MG63 (cell line): ENCODE measurements at regions not wholly inside any gene's neighbourhood (a gene's known extent, or its start where the extent isn't known, plus 50 kb on each side); places are given as distances from the start of the nearest gene placed in this dataset.

Source experiments
- DNase-seq: peaks from one replicate; pipeline ENCODE4 v3.0.0-alpha.2; 2020
- H3K27me3 ChIP-seq: fragments of 250-450 bp; sonication (Bioruptor Pico); 2 replicates; pipeline ENCODE4 v1.5.1; 2020; ENCODE audit warnings: mild to moderate bottlenecking, moderate library complexity
- H3K36me3 ChIP-seq: fragments of 250-450 bp; sonication (Bioruptor Pico); 2 replicates; pipeline ENCODE4 v1.5.1; 2020; ENCODE audit warnings: mild to moderate bottlenecking, moderate library complexity
- H3K4me3 ChIP-seq: fragments of 250-450 bp; sonication (Bioruptor Pico); 2 replicates; pipeline ENCODE4 v1.5.1; 2020; ENCODE audit warnings: mild to moderate bottlenecking, moderate library complexity
- H3K9me3 ChIP-seq: fragments of 250-450 bp; sonication (Bioruptor Pico); 2 replicates; pipeline ENCODE4 v1.5.1; 2020; ENCODE audit warnings: mild to moderate bottlenecking, moderate library complexity

GRCh38 chr11:79727221-79727620 lies 286.4 kb upstream of the TENM4 start:
- no peak for DNase-seq
- Histone ChIP-seq H3K36me3 (no peaks in the 10 kb centered on the region), H3K9me3 (no peaks in the 10 kb centered on the region), H3K27me3 (no peaks in the 10 kb centered on the region), H3K4me3 (no peak overlapping the region)

- DNase-seq = no peak
- Histone ChIP-seq H3K4me3 (no peak overlapping the region), H3K27me3 (no peaks in the 10 kb centered on the region), H3K9me3 (no peaks in the 10 kb centered on the region), H3K36me3 (no peaks in the 10 kb centered on the region)
Measured at GRCh38 chr11:79720115-79720514, 279.3 kb upstream of the TENM4 start.

- Histone ChIP-seq H3K36me3 (no peaks in the 10 kb centered on the region), H3K9me3 (no peaks in the 10 kb centered on the region), H3K4me3 (no peak overlapping the region), H3K27me3 (no peaks in the 10 kb centered on the region)
- DNase-seq = no peak
Measured at GRCh38 chr11:79708319-79708932, 267.6 kb upstream of the TENM4 start.

GRCh38 chr11:79705648-79706047 lies 264.8 kb upstream of the TENM4 start:
- H3K9me3 ChIP-seq = no peaks in the 10 kb centered on the region; the same call in 1 of the 2 replicates
- H3K4me3 ChIP-seq = no peak overlapping the region
- no peaks in the 10 kb centered on the region for H3K36me3 ChIP-seq
- DNase-seq = no peak
- no peaks in the 10 kb centered on the region for H3K27me3 ChIP-seq

GRCh38 chr11:79702303-79702702 lies 261.5 kb upstream of the TENM4 start:
- DNase-seq = no peak
- Histone ChIP-seq H3K36me3 (no peaks in the 10 kb centered on the region), H3K27me3 (no peaks in the 10 kb centered on the region), H3K4me3 (no peak overlapping the region), H3K9me3 (no peaks in the 10 kb centered on the region; the same call in 1 of the 2 replicates)

GRCh38 chr11:79699246-79699645 lies 258.4 kb upstream of the TENM4 start:
- Histone ChIP-seq H3K9me3 (no peaks in the 10 kb centered on the region; the same call in 1 of the 2 replicates), H3K36me3 (no peaks in the 10 kb centered on the region), H3K4me3 (no peak overlapping the region), H3K27me3 (no peaks in the 10 kb centered on the region)
- DNase-seq = no peak

GRCh38 chr11:79697905-79698304 lies 257.1 kb upstream of the TENM4 start:
- H3K9me3 ChIP-seq = no peaks in the 10 kb centered on the region; the same call in 1 of the 2 replicates
- no peak for DNase-seq

GRCh38 chr11:79694368-79694767 lies 253.5 kb upstream of the TENM4 start:
- Histone ChIP-seq H3K27me3 (no peaks in the 10 kb centered on the region), H3K36me3 (no peaks in the 10 kb centered on the region), H3K4me3 (no peak overlapping the region), H3K9me3 (no peaks in the 10 kb centered on the region)
- DNase-seq = no peak

More at GRCh38 chr11:79697905-79698304, 257.1 kb upstream of the TENM4 start:
- no peaks in the 10 kb centered on the region for H3K27me3 ChIP-seq
- no peak overlapping the region for H3K4me3 ChIP-seq
- no peaks in the 10 kb centered on the region for H3K36me3 ChIP-seq

- DNase-seq = no peak
- Histone ChIP-seq H3K9me3 (no peaks in the 10 kb centered on the region), H3K27me3 (no peaks in the 10 kb centered on the region), H3K4me3 (no peak overlapping the region), H3K36me3 (no peaks in the 10 kb centered on the region)
Measured at GRCh38 chr11:79691445-79691844, 250.6 kb upstream of the TENM4 start.

- no peak for DNase-seq
- no peaks in the 10 kb centered on the region for H3K9me3 ChIP-seq
- H3K36me3 ChIP-seq = no peaks in the 10 kb centered on the region
- H3K27me3 ChIP-seq = no peaks in the 10 kb centered on the region
- H3K4me3 ChIP-seq = no peak overlapping the region
Measured at GRCh38 chr11:79686703-79687419, 246.0 kb upstream of the TENM4 start.

- Histone ChIP-seq H3K9me3 (no peaks in the 10 kb centered on the region), H3K36me3 (no peaks in the 10 kb centered on the region), H3K27me3 (no peaks in the 10 kb centered on the region), H3K4me3 (no peak overlapping the region)
- DNase-seq = no peak
Measured at GRCh38 chr11:79683930-79684329, 243.1 kb upstream of the TENM4 start.

GRCh38 chr11:79678780-79679452 lies 238.1 kb upstream of the TENM4 start:
- H3K36me3 ChIP-seq = no peaks in the 10 kb centered on the region
- no peak for DNase-seq
- H3K27me3 ChIP-seq = no peaks in the 10 kb centered on the region
- no peak overlapping the region for H3K4me3 ChIP-seq
- H3K9me3 ChIP-seq = no peaks in the 10 kb centered on the region

- Histone ChIP-seq H3K4me3 (no peak overlapping the region), H3K36me3 (no peaks in the 10 kb centered on the region), H3K27me3 (no peaks in the 10 kb centered on the region), H3K9me3 (no peaks in the 10 kb centered on the region)
- DNase-seq = no peak
Measured at GRCh38 chr11:79676396-79676795, 235.6 kb upstream of the TENM4 start.

GRCh38 chr11:79675081-79675480 lies 234.3 kb upstream of the TENM4 start:
- DNase-seq = no peak
- Histone ChIP-seq H3K27me3 (no peaks in the 10 kb centered on the region), H3K4me3 (no peak overlapping the region), H3K36me3 (no peaks in the 10 kb centered on the region), H3K9me3 (no peaks in the 10 kb centered on the region)

GRCh38 chr11:79672786-79673185 lies 232.0 kb upstream of the TENM4 start:
- H3K36me3 ChIP-seq = no peaks in the 10 kb centered on the region
- no peak overlapping the region for H3K4me3 ChIP-seq
- no peaks in the 10 kb centered on the region for H3K9me3 ChIP-seq
- DNase-seq = no peak
- H3K27me3 ChIP-seq = no peaks in the 10 kb centered on the region

GRCh38 chr11:79671401-79671800 lies 230.6 kb upstream of the TENM4 start:
- Histone ChIP-seq H3K36me3 (no peaks in the 10 kb centered on the region), H3K27me3 (no peaks in the 10 kb centered on the region), H3K4me3 (no peak overlapping the region), H3K9me3 (no peaks in the 10 kb centered on the region)
- DNase-seq = no peak

GRCh38 chr11:79670882-79671281 lies 230.1 kb upstream of the TENM4 start:
- H3K9me3 ChIP-seq = no peaks in the 10 kb centered on the region
- no peaks in the 10 kb centered on the region for H3K36me3 ChIP-seq
- no peak for DNase-seq
- no peaks in the 10 kb centered on the region for H3K27me3 ChIP-seq
- no peak overlapping the region for H3K4me3 ChIP-seq

GRCh38 chr11:79668575-79668974 lies 227.7 kb upstream of the TENM4 start:
- H3K36me3 ChIP-seq = no peaks in the 10 kb centered on the region
- H3K27me3 ChIP-seq = no peaks in the 10 kb centered on the region
- H3K4me3 ChIP-seq = no peak overlapping the region
- no peak for DNase-seq
- no peaks in the 10 kb centered on the region for H3K9me3 ChIP-seq
